Suprapubic skin (tissue), 4 donors: ENCODE measurements at regions not wholly inside any gene's neighbourhood (a gene's known extent, or its start where the extent isn't known, plus 50 kb on each side); places are given as distances from the start of the nearest gene placed in this dataset.

Source experiments
- DNase-seq, 2 donors: peaks; one replicate each; pipeline ENCODE4 v3.0.0-alpha.2; 2019; ENCODE audit warnings: low spot score in 2 of 2
- H3K27ac ChIP-seq: fragments of 200-600 bp; sonication (generic); one replicate; pipeline ENCODE4 v1.5.1; 2019
- H3K27me3 ChIP-seq: fragments of 200-600 bp; sonication (generic); one replicate; pipeline ENCODE4 v1.5.1; 2019
- H3K36me3 ChIP-seq: fragments of 200-600 bp; sonication (generic); one replicate; pipeline ENCODE4 v1.5.1; 2019
- H3K4me1 ChIP-seq: fragments of 200-600 bp; sonication (generic); one replicate; pipeline ENCODE4 v1.5.1; 2019
- H3K4me3 ChIP-seq: fragments of 200-600 bp; sonication (generic); one replicate; pipeline ENCODE4 v1.5.1; 2019; ENCODE audit warnings: mild to moderate bottlenecking
- H3K9me3 ChIP-seq: fragments of 200-600 bp; sonication (generic); one replicate; pipeline ENCODE4 v1.5.1; 2019
- EP300 ChIP-seq: sonication (generic); formaldehyde crosslinking; IDR thresholded peaks from one replicate; pipeline ENCODE4 v1.6.1; 2017; ENCODE audit warnings: antibody characterized with exemption
- POLR2A ChIP-seq, 2 donors: fragments of 450-650 bp; IDR thresholded peaks; one replicate each; pipeline ENCODE4 v1.6.1; 2017; ENCODE audit warnings: antibody characterized with exemption in 2 of 2, mild to moderate bottlenecking in 2 of 2, moderate library complexity in 2 of 2
- POLR2AphosphoS5 ChIP-seq, 3 donors: sonication (generic); formaldehyde crosslinking; IDR thresholded peaks; one replicate each; pipeline ENCODE4 v1.6.1; 2017; ENCODE audit warnings: antibody characterized with exemption in 3 of 3
- WGBS: methylation state at CpG from one replicate; pipeline ENCODE4 v1.1.5; 2018; 5-methylcytosine and 5-hydroxymethylcytosine counted together
- TF ChIP-seq, protein P1 (sequence below), 2 donors: fragments of 200-600 bp in 1 of 2; fragments of 450-650 bp in 1 of 2; sonication (generic) in 1 of 2; IDR thresholded peaks; one replicate each; pipeline ENCODE4 v1.5.1; 2016 to 2019; ENCODE audit warnings: antibody characterized with exemption in 2 of 2, mild to moderate bottlenecking in 1 of 2, moderate library complexity in 1 of 2

DNA sequence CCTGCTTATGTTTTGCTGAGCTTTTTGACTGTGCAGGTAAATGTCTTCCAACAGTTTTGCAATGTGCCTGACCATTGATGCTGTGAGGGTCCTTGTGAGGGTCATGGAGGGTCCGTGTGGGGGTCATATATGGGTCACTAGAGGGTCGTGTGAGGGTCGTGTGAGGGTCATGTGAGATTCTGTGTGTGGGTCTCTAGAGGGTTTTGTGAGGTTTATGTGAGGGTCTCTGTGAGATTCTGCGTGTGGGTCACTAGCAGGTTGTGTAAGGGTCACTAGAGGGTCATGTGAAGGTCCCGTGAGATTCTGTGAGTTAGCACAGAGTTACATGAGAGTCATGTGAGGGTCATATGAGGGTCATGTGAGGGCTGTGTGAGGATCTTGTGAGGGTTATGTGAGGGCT, 263.9 kb upstream of the B3GAT1 start:
- WGBS, result 72% methylated on average over 5 of the region's 5 CpGs
- peaks cover 4% of the 10 kb centered on the region for H3K9me3 ChIP-seq
- H3K27me3 ChIP-seq, result peaks cover 9% of the 10 kb centered on the region
- no peak overlapping the region for H3K4me3 ChIP-seq
- H3K36me3 ChIP-seq, result no peaks in the 10 kb centered on the region
- peak in 1 of 2 donors; percentile 54 for DNase-seq
- TF ChIP-seq, protein P1, sequence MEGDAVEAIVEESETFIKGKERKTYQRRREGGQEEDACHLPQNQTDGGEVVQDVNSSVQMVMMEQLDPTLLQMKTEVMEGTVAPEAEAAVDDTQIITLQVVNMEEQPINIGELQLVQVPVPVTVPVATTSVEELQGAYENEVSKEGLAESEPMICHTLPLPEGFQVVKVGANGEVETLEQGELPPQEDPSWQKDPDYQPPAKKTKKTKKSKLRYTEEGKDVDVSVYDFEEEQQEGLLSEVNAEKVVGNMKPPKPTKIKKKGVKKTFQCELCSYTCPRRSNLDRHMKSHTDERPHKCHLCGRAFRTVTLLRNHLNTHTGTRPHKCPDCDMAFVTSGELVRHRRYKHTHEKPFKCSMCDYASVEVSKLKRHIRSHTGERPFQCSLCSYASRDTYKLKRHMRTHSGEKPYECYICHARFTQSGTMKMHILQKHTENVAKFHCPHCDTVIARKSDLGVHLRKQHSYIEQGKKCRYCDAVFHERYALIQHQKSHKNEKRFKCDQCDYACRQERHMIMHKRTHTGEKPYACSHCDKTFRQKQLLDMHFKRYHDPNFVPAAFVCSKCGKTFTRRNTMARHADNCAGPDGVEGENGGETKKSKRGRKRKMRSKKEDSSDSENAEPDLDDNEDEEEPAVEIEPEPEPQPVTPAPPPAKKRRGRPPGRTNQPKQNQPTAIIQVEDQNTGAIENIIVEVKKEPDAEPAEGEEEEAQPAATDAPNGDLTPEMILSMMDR (IDR thresholded peaks at IDR 0.05), result no peak
- TF ChIP-seq POLR2A (IDR thresholded peaks at IDR 0.05) (no peak), POLR2AphosphoS5 (IDR thresholded peaks at IDR 0.05) (no peak), EP300 (no peak)
- no peak overlapping the region for H3K27ac ChIP-seq
- no peaks in the 10 kb centered on the region for H3K4me1 ChIP-seq

- H3K9me3 ChIP-seq, result peaks cover 4% of the 10 kb centered on the region
- H3K4me1 ChIP-seq, result no peaks in the 10 kb centered on the region
- DNase-seq, result no peak
- TF ChIP-seq POLR2AphosphoS5 (IDR thresholded peaks at IDR 0.05) (no peak), POLR2A (IDR thresholded peaks at IDR 0.05) (no peak), EP300 (no peak)
- TF ChIP-seq, protein P1 (IDR thresholded peaks at IDR 0.05), result no peak
- peaks cover 17% of the 10 kb centered on the region for H3K27me3 ChIP-seq
- WGBS, result 20% methylated on average over 2 of the region's 2 CpGs
- H3K27ac ChIP-seq, result no peak overlapping the region
- no peaks in the 10 kb centered on the region for H3K36me3 ChIP-seq
- no peak overlapping the region for H3K4me3 ChIP-seq
Measured at GRCh38 chr11:134674974-134675373, 262.9 kb upstream of the B3GAT1 start.

DNA sequence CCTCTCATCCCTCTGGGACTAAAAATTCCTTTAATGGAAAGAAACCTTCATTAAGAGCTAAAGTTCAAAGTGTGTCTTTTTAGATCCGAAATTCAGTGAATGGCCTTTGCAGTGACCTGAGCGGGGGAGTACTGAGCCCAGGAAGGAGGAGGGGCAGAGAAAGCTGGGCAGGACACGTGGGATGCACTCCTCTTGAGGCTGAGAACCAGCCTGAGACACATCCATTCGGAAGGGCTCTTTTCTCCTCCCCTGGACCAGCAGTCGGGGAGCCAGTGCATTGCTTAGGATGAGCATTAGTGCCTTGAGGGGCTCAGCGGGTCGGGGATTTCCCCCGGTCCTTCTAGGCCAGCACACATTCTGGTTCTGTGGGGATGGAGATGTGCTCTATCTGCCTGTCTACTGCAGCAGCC, 258.9 kb upstream of the B3GAT1 start:
- DNase-seq, result peak in 1 of 2 donors; percentile 40
- no peak overlapping the region for H3K4me3 ChIP-seq
- WGBS, result 61% methylated on average over 8 of the region's 8 CpGs

DNA sequence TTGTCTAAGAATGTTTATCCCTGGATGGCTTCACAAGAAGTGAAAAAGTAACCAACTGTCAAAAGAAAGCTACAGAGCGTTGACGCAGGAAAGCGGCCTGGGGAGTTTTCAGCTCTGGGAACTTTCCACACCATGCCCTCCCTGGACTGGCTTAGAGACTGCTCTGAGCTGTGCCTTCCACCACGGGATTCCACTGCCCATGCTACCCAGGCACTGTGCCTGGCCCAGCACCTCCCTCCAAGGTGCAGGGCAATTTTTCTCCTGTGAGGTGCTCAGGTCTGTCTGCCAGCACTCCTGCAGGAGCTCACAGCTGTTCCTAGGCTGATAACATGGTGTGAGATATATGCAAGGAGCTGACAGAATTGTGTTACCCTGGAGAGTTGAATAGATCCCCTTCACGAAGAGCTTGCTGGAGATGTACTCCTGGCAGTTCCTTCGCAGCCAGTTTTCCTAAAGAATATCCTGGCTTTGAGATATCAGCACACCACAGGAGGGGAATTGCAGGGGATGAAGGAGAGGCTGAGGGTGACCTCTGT, 258.3 kb upstream of the B3GAT1 start:
- Histone ChIP-seq H3K27me3 (peaks cover 29% of the 10 kb centered on the region), H3K4me1 (no peaks in the 10 kb centered on the region), H3K4me3 (no peak overlapping the region), H3K27ac (no peak overlapping the region), H3K36me3 (no peaks in the 10 kb centered on the region), H3K9me3 (peaks cover 4% of the 10 kb centered on the region)
- WGBS, result 50% methylated on average over 6 of the region's 6 CpGs
- TF ChIP-seq, protein P1 (IDR thresholded peaks at IDR 0.05), result no peak
- TF ChIP-seq POLR2AphosphoS5 (IDR thresholded peaks at IDR 0.05) (no peak), EP300 (no peak), POLR2A (IDR thresholded peaks at IDR 0.05) (no peak)
- peak in 1 of 2 donors; percentile 47 for DNase-seq

More for the DNA sequence above, 258.9 kb upstream of the B3GAT1 start:
- Histone ChIP-seq H3K27me3 (peaks cover 29% of the 10 kb centered on the region), H3K36me3 (no peaks in the 10 kb centered on the region), H3K27ac (no peak overlapping the region), H3K9me3 (peaks cover 4% of the 10 kb centered on the region), H3K4me1 (no peaks in the 10 kb centered on the region)
- TF ChIP-seq EP300 (no peak), POLR2A (IDR thresholded peaks at IDR 0.05) (no peak), POLR2AphosphoS5 (IDR thresholded peaks at IDR 0.05) (no peak)

- peak in 1 of 2 donors; percentile 28 for DNase-seq
- no peak overlapping the region for H3K27ac ChIP-seq
- no peak overlapping the region for H3K4me3 ChIP-seq
- no peaks in the 10 kb centered on the region for H3K4me1 ChIP-seq
- 78% methylated on average over 5 of the region's 5 CpGs for WGBS
- peaks cover 29% of the 10 kb centered on the region for H3K27me3 ChIP-seq
- no peaks in the 10 kb centered on the region for H3K36me3 ChIP-seq
- TF ChIP-seq EP300 (no peak), POLR2AphosphoS5 (IDR thresholded peaks at IDR 0.05) (no peak), POLR2A (IDR thresholded peaks at IDR 0.05) (no peak)
- TF ChIP-seq, protein P1 (IDR thresholded peaks at IDR 0.05), result no peak
- peaks cover 4% of the 10 kb centered on the region for H3K9me3 ChIP-seq
Measured at GRCh38 chr11:134669796-134670195, 257.8 kb upstream of the B3GAT1 start.

DNA sequence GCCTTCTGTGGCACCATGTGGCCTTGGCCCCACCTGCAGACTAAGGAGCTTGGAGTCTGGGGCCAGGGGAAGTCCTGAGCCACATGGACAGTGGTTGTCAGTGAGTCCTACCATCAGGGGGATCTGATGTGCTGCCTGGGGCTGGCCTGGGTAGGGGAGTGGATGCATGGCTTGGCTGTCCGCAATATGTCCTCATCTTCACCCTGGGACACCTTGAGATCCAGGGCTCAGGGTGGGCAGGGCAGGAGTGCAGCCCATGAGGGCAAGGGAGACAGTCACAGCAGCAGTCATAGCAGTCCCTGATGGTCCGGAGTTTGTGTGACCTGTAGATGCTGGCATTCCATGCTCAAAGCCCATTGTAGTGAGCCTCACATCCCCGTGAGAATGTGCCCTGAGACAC, 256.8 kb upstream of the B3GAT1 start:
- 79% methylated on average over 3 of the region's 3 CpGs for WGBS
- no peak overlapping the region for H3K27ac ChIP-seq
- peaks cover 4% of the 10 kb centered on the region for H3K9me3 ChIP-seq
- TF ChIP-seq, protein P1 (IDR thresholded peaks at IDR 0.05), result no peak
- no peak for TF ChIP-seq EP300
- no peak for TF ChIP-seq POLR2AphosphoS5 (IDR thresholded peaks at IDR 0.05)
- TF ChIP-seq POLR2A (IDR thresholded peaks at IDR 0.05), result no peak
- H3K27me3 ChIP-seq, result peaks cover 29% of the 10 kb centered on the region
- no peaks in the 10 kb centered on the region for H3K36me3 ChIP-seq
- no peak overlapping the region for H3K4me3 ChIP-seq
- peak in 1 of 2 donors; percentile 58 for DNase-seq
- H3K4me1 ChIP-seq, result no peaks in the 10 kb centered on the region
